Colonic mucosa (tissue), 4 donors: ENCODE measurements at regions not wholly inside any gene's neighbourhood (a gene's known extent, or its start where the extent isn't known, plus 50 kb on each side); places are given as distances from the start of the nearest gene placed in this dataset.

Experiments
- DNase-seq: peaks from one replicate; pipeline ENCODE4 v3.0.0-alpha.2; 2020
- H3K27ac ChIP-seq: fragments of 200-600 bp; one replicate; pipeline ENCODE4 v1.8.0; 2021
- H3K27me3 ChIP-seq: fragments of 200-600 bp; one replicate; pipeline ENCODE4 v1.8.0; 2021
- H3K36me3 ChIP-seq: fragments of 200-600 bp; one replicate; pipeline ENCODE4 v1.8.0; 2021
- H3K4me1 ChIP-seq: fragments of 200-600 bp; one replicate; pipeline ENCODE4 v1.8.0; 2021; ENCODE audit warnings: mild to moderate bottlenecking
- H3K4me3 ChIP-seq: fragments of 200-600 bp; one replicate; pipeline ENCODE4 v1.8.0; 2021
- H3K9ac ChIP-seq, 2 donors: one replicate each; pipeline ENCODE4 v1.7.0; 2013; ENCODE audit warnings: control low read depth in 2 of 2, low read depth in 2 of 2, low read length in 2 of 2
- H3K9me3 ChIP-seq: fragments of 200-600 bp; one replicate; pipeline ENCODE4 v1.8.0; 2021
- CTCF ChIP-seq: fragments of 200-600 bp; IDR thresholded peaks from one replicate; pipeline ENCODE4 v1.8.0; 2022; ENCODE audit warnings: antibody characterized with exemption, mild to moderate bottlenecking
- intact Hi-C: fragments of 100-400 bp; cut with DNase I; formaldehyde crosslinking; loops from one replicate; pipeline ENCODE4 v1.14.1; 2022
- donor health status: healthy.
- donor health status: DM: no; HTN: no; CAD: no.
- donor health status: DM: no; HTN: no; CAD: no.

GRCh38 chr3:137464341-137464740 is 299.8 kb upstream of the SOX14 start:
- H3K27ac ChIP-seq, result no peak overlapping the region
- H3K4me3 ChIP-seq, result no peak overlapping the region
- no peaks in the 10 kb centered on the region for H3K4me1 ChIP-seq
- no peaks in the 10 kb centered on the region for H3K9me3 ChIP-seq
- TF ChIP-seq CTCF, result no peak
- no peaks in the 10 kb centered on the region for H3K27me3 ChIP-seq
- DNase-seq, result no peak
- H3K9ac ChIP-seq, result no peak overlapping the region
- intact Hi-C loops, result no loop called here
- H3K36me3 ChIP-seq, result no peaks in the 10 kb centered on the region

GRCh38 chr3:137468446-137468845 is 295.7 kb upstream of the SOX14 start:
- Histone ChIP-seq H3K4me3 (no peak overlapping the region), H3K4me1 (no peaks in the 10 kb centered on the region), H3K27me3 (no peaks in the 10 kb centered on the region), H3K9ac (no peak overlapping the region), H3K9me3 (no peaks in the 10 kb centered on the region), H3K27ac (no peak overlapping the region), H3K36me3 (no peaks in the 10 kb centered on the region)
- intact Hi-C loops, result no loop called here
- DNase-seq, result no peak
- TF ChIP-seq CTCF, result no peak

GRCh38 chr3:137469263-137469662 is 294.9 kb upstream of the SOX14 start:
- no peaks in the 10 kb centered on the region for H3K4me1 ChIP-seq
- no peaks in the 10 kb centered on the region for H3K9me3 ChIP-seq
- intact Hi-C loops, result no loop called here

GRCh38 chr3:137471130-137471529 is 293.0 kb upstream of the SOX14 start:
- Histone ChIP-seq H3K4me1 (no peaks in the 10 kb centered on the region), H3K4me3 (no peak overlapping the region), H3K9ac (no peak overlapping the region), H3K27me3 (no peaks in the 10 kb centered on the region), H3K36me3 (no peaks in the 10 kb centered on the region), H3K27ac (no peak overlapping the region), H3K9me3 (no peaks in the 10 kb centered on the region)
- intact Hi-C loops, result no loop called here
- no peak for TF ChIP-seq CTCF
- no peak for DNase-seq

More at GRCh38 chr3:137469263-137469662, 294.9 kb upstream of the SOX14 start:
- Histone ChIP-seq H3K36me3 (no peaks in the 10 kb centered on the region), H3K4me3 (no peak overlapping the region), H3K27ac (no peak overlapping the region), H3K9ac (no peak overlapping the region), H3K27me3 (no peaks in the 10 kb centered on the region)
- TF ChIP-seq CTCF, result no peak
- DNase-seq, result no peak

- Histone ChIP-seq H3K27me3 (no peaks in the 10 kb centered on the region), H3K27ac (no peak overlapping the region), H3K36me3 (no peaks in the 10 kb centered on the region), H3K4me1 (no peaks in the 10 kb centered on the region), H3K9me3 (no peaks in the 10 kb centered on the region), H3K4me3 (no peak overlapping the region), H3K9ac (no peak overlapping the region)
- TF ChIP-seq CTCF, result no peak
- DNase-seq, result no peak
- intact Hi-C loops, result no loop called here
Measured at GRCh38 chr3:137471558-137472204, 292.4 kb upstream of the SOX14 start.
